ENCODE measurements at regions not wholly inside any gene's neighbourhood (a gene's known extent, or its start where the extent isn't known, plus 50 kb on each side); places are given as distances from the start of the nearest gene placed in this dataset.

GRCh38 chr18:73079920-73080319 is 212.1 kb upstream of the NETO1 start:
- no peak overlapping the region for H3K4me3 Mint-ChIP-seq
- WGBS (ENCODE audit: insufficient coverage) = no CpG with 5 or more reads among the region's 2 CpGs
- Histone ChIP-seq H3K4me3 (replicated peaks in 1 of 3; ENCODE audit: low read depth in 2 of 3, low read length in 3 of 3) (no peak overlapping the region), H4K20me1 (ENCODE audit: insufficient read depth, low read length) (no peaks in the 10 kb centered on the region), H3K9me3 (replicated peaks in 1 of 2; ENCODE audit: control insufficient read depth in 1 of 2, insufficient read depth in 1 of 2, low read length in 2 of 2) (peaks cover 0 to 6% of the 10 kb centered on the region in 2 donors), H3K9ac (ENCODE audit: insufficient read depth, low read length, poor library complexity, severe bottlenecking) (no peak overlapping the region), H3K27ac (ENCODE audit: low read depth in 1 of 2, low read length in 2 of 2) (no peak overlapping the region), H3K36me3 (replicated peaks in 1 of 2; ENCODE audit: control insufficient read depth in 1 of 2, insufficient read depth in 2 of 2, low read length in 2 of 2) (no peaks in the 10 kb centered on the region), H3K79me2 (ENCODE audit: insufficient read depth, low read length) (no peaks in the 10 kb centered on the region), H2AFZ (ENCODE audit: insufficient read depth, low read depth, low read length, poor library complexity, severe bottlenecking) (no peak overlapping the region), H3K4me1 (ENCODE audit: control insufficient read depth in 1 of 2, insufficient read depth in 2 of 2, low read length in 2 of 2) (no peaks in the 10 kb centered on the region), H3K27me3 (ENCODE audit: control insufficient read depth in 2 of 2, insufficient read depth in 2 of 2, low read length in 2 of 2) (no peaks in the 10 kb centered on the region), H3K4me2 (replicated peaks; ENCODE audit: extremely low read depth, low read length, poor library complexity, severe bottlenecking) (no peak overlapping the region)
- H3K27ac Mint-ChIP-seq = no peak overlapping the region
- H3K36me3 Mint-ChIP-seq = no peaks in the 10 kb centered on the region
- H3K9me3 Mint-ChIP-seq = peaks cover 0 to 7% (median 0%) of the 10 kb centered on the region in 7 donors
- no peak for DNase-seq
- no peaks in the 10 kb centered on the region for H3K4me1 Mint-ChIP-seq
- intact Hi-C loops (cut with micrococcal nuclease) = no loop called here
- no peak for TF ChIP-seq CTCF (IDR thresholded peaks at IDR 0.05)
- H3K27me3 Mint-ChIP-seq (ENCODE audit: low read depth in 3 of 3) = no peaks in the 10 kb centered on the region

- peaks cover 0 to 5% (median 2%) of the 10 kb centered on the region in 7 donors for H3K9me3 Mint-ChIP-seq
- H3K9me3 ChIP-seq (replicated peaks in 1 of 2; ENCODE audit: control insufficient read depth in 1 of 2, insufficient read depth in 1 of 2, low read length in 2 of 2) = peaks cover 0 to 5% of the 10 kb centered on the region in 2 donors
- H3K27ac ChIP-seq (ENCODE audit: low read depth in 1 of 2, low read length in 2 of 2) = no peak overlapping the region
- peaks cover 0 to 2% (median 0%) of the 10 kb centered on the region in 3 donors for H3K27me3 Mint-ChIP-seq (ENCODE audit: low read depth in 3 of 3)
- no peak for DNase-seq
- H3K4me1 ChIP-seq (ENCODE audit: control insufficient read depth in 1 of 2, insufficient read depth in 2 of 2, low read length in 2 of 2) = no peaks in the 10 kb centered on the region
- H3K4me1 Mint-ChIP-seq = no peaks in the 10 kb centered on the region
- H3K4me3 Mint-ChIP-seq = no peak overlapping the region
- 100% methylated on average over 1 of the region's 4 CpGs for WGBS (ENCODE audit: insufficient coverage)
- no peaks in the 10 kb centered on the region for H3K27me3 ChIP-seq (ENCODE audit: control insufficient read depth in 2 of 2, insufficient read depth in 2 of 2, low read length in 2 of 2)
- H3K79me2 ChIP-seq (ENCODE audit: insufficient read depth, low read length) = no peaks in the 10 kb centered on the region
- H3K27ac Mint-ChIP-seq = no peak overlapping the region
- intact Hi-C loops (cut with micrococcal nuclease) = no loop called here
- H3K36me3 ChIP-seq (replicated peaks in 1 of 2; ENCODE audit: control insufficient read depth in 1 of 2, insufficient read depth in 2 of 2, low read length in 2 of 2) = no peaks in the 10 kb centered on the region
- no peaks in the 10 kb centered on the region for H3K36me3 Mint-ChIP-seq
- H3K4me3 ChIP-seq (replicated peaks in 1 of 3; ENCODE audit: low read depth in 2 of 3, low read length in 3 of 3) = no peak overlapping the region
- no peak overlapping the region for H3K4me2 ChIP-seq (replicated peaks; ENCODE audit: extremely low read depth, low read length, poor library complexity, severe bottlenecking)
- no peaks in the 10 kb centered on the region for H4K20me1 ChIP-seq (ENCODE audit: insufficient read depth, low read length)
- TF ChIP-seq CTCF (IDR thresholded peaks at IDR 0.05) = no peak
- H2AFZ ChIP-seq (ENCODE audit: insufficient read depth, low read depth, low read length, poor library complexity, severe bottlenecking) = no peak overlapping the region
- no peak overlapping the region for H3K9ac ChIP-seq (ENCODE audit: insufficient read depth, low read length, poor library complexity, severe bottlenecking)
These were observed 193.0 kb upstream of the NETO1 start for GRCh38 chr18:73060666-73061288.

Data from CD14-positive monocyte (primary cell).